PC-3 (cell line): ENCODE measurements at regions not wholly inside any gene's neighbourhood (a gene's known extent, or its start where the extent isn't known, plus 50 kb on each side); places are given as distances from the start of the nearest gene placed in this dataset.

Source experiments
- ATAC-seq: fragments of 200-7000 bp; cut with Tn5 transposase; 2 replicates; pipeline ENCODE4 v1.9.1; 2020; ENCODE audit warnings: mild to moderate bottlenecking, moderate library complexity
- BruUV-seq: library from RNA; stranded (reverse); fragments of 400-500 nt; replicated peaks from 2 replicates; lab custom pipeline; 2021; lab: Mats Ljungman, UMichigan
- CTCF ChIA-PET: fragments of 300-600 bp; sonication (Branson Sonifier 250); formaldehyde crosslinking; loops from one replicate; lab custom pipeline; 2022; ENCODE audit warnings: antibody characterized with exemption; lab: Charles Lee
- POLR2A ChIA-PET: fragments of 300-600 bp; sonication (Branson Sonifier 250); formaldehyde crosslinking; loops from one replicate; lab custom pipeline; 2022; ENCODE audit warnings: antibody characterized with exemption; ENCODE audit not compliant: unreplicated experiment; lab: Charles Lee
- DNase-seq: peaks from one replicate; pipeline ENCODE4 v3.0.0-alpha.2; 2015
- H2AFZ ChIP-seq: fragments of 300-600 bp; sonication (generic); 2 replicates; pipeline ENCODE4 v1.6.0; 2016; ENCODE audit warnings: antibody characterized with exemption, low read length
- H3F3A ChIP-seq: fragments of 300-600 bp; sonication (generic); one replicate; pipeline ENCODE4 v1.6.0; 2017; ENCODE audit warnings: antibody characterized with exemption, low read length, control low read depth, mild to moderate bottlenecking; ENCODE audit not compliant: unreplicated experiment
- H3K27ac ChIP-seq: fragments of 300-600 bp; sonication (generic); 2 replicates; pipeline ENCODE4 v1.5.1; 2016; ENCODE audit warnings: mild to moderate bottlenecking, low read length
- H3K27me3 ChIP-seq: fragments of 300-600 bp; sonication (generic); 2 replicates; pipeline ENCODE4 v1.6.1; 2016; ENCODE audit warnings: low read length, mixed read lengths
- H3K36me3 ChIP-seq: fragments of 300-600 bp; sonication (generic); 2 replicates; pipeline ENCODE4 v1.6.1; 2016; ENCODE audit warnings: low read depth, mixed run types, low read length, mixed read lengths
- H3K4me1 ChIP-seq: fragments of 300-600 bp; sonication (generic); 2 replicates; pipeline ENCODE4 v1.5.1; 2016; ENCODE audit warnings: low read length; ENCODE audit not compliant: insufficient read depth
- H3K4me2 ChIP-seq: fragments of 300-600 bp; sonication (generic); 2 replicates; pipeline ENCODE4 v1.6.0; 2016; ENCODE audit warnings: low read length
- H3K4me3 ChIP-seq: fragments of 300-600 bp; sonication (generic); 2 replicates; pipeline ENCODE4 v1.5.1; 2016; ENCODE audit warnings: mild to moderate bottlenecking, low read length, mixed read lengths
- H3K79me2 ChIP-seq: fragments of 300-600 bp; sonication (generic); 2 replicates; pipeline ENCODE4 v1.6.1; 2017; ENCODE audit warnings: low read length, mixed read lengths
- H3K9ac ChIP-seq: fragments of 300-600 bp; sonication (generic); 2 replicates; pipeline ENCODE4 v1.6.0; 2016; ENCODE audit warnings: mild to moderate bottlenecking, low read length
- H3K9me2 ChIP-seq: fragments of 300-600 bp; sonication (generic); replicated peaks from 2 replicates; pipeline ENCODE4 v1.6.1; 2016; ENCODE audit warnings: mixed run types, low read length, mixed read lengths
- H3K9me3 ChIP-seq: fragments of 300-600 bp; sonication (generic); 2 replicates; pipeline ENCODE4 v1.6.1; 2016; ENCODE audit warnings: low read length, mixed read lengths
- H4K20me1 ChIP-seq: fragments of 300-600 bp; sonication (generic); 2 replicates; pipeline ENCODE4 v1.6.1; 2016; ENCODE audit warnings: low read length, mixed read lengths
- CTCF ChIP-seq: fragments of 300-600 bp; sonication (generic); conservative IDR thresholded peaks from 2 replicates; pipeline ENCODE4 v1.5.1; 2017; ENCODE audit warnings: antibody characterized with exemption, low read depth, mild to moderate bottlenecking, low read length
- EZH2 ChIP-seq: fragments of 300-600 bp; sonication (generic); IDR thresholded peaks from one replicate; pipeline ENCODE4 v1.6.1; 2017; ENCODE audit warnings: antibody characterized with exemption, mild to moderate bottlenecking, low read length; ENCODE audit not compliant: unreplicated experiment
- EZH2phosphoT487 ChIP-seq: fragments of 300-600 bp; sonication (generic); IDR thresholded peaks from 2 replicates; pipeline ENCODE4 v1.6.1; 2018; ENCODE audit warnings: mild to moderate bottlenecking, antibody characterized with exemption, low read length, borderline replicate concordance
- intact Hi-C: fragments of 100-400 bp; cut with micrococcal nuclease; formaldehyde crosslinking; loops from 2 replicates; pipeline ENCODE4 v1.9.0; 2023

- no peak for TF ChIP-seq CTCF
- no peak for TF ChIP-seq EZH2phosphoT487
- TF ChIP-seq EZH2: no peak
- no peaks in the 10 kb centered on the region for H3K4me1 ChIP-seq
- no peaks in the 10 kb centered on the region for H3K27me3 ChIP-seq
- DNase-seq (no peak), ATAC-seq (no peak)
- no peaks in the 10 kb centered on the region for H4K20me1 ChIP-seq
- no peak overlapping the region for H2AFZ ChIP-seq
- ChIA-PET CTCF (no interaction called here), POLR2A (no interaction called here)
- no peaks in the 10 kb centered on the region for H3K9me2 ChIP-seq
- no peaks in the 10 kb centered on the region for H3K9me3 ChIP-seq
- H3K79me2 ChIP-seq: no peaks in the 10 kb centered on the region
- no peak overlapping the region for H3K9ac ChIP-seq
- no peak overlapping the region for H3K27ac ChIP-seq
- no peaks in the 10 kb centered on the region for H3F3A ChIP-seq
- no TSS peak for BruUV-seq
- H3K4me3 ChIP-seq: no peak overlapping the region
- H3K36me3 ChIP-seq: no peaks in the 10 kb centered on the region
- no peak overlapping the region for H3K4me2 ChIP-seq
- intact Hi-C loops: no loop called here
Observed at GRCh38 chrX:137646472-137646871, 80.5 kb downstream of the ZIC3 start.

- no peak overlapping the region for H3K4me2 ChIP-seq
- no TSS peak for BruUV-seq
- H3K27me3 ChIP-seq: no peaks in the 10 kb centered on the region
- no peaks in the 10 kb centered on the region for H3K9me2 ChIP-seq
- H4K20me1 ChIP-seq: no peaks in the 10 kb centered on the region
- no peak for ATAC-seq
- no peak for DNase-seq
- no peaks in the 10 kb centered on the region for H3K9me3 ChIP-seq
- ChIA-PET CTCF (no interaction called here), POLR2A (no interaction called here)
- H3K9ac ChIP-seq: no peak overlapping the region
- intact Hi-C loops: no loop called here
- no peak overlapping the region for H2AFZ ChIP-seq
- no peaks in the 10 kb centered on the region for H3K4me1 ChIP-seq
- TF ChIP-seq EZH2 (no peak), EZH2phosphoT487 (no peak), CTCF (no peak)
- no peak overlapping the region for H3K27ac ChIP-seq
- no peaks in the 10 kb centered on the region for H3K79me2 ChIP-seq
- no peak overlapping the region for H3K4me3 ChIP-seq
- H3F3A ChIP-seq: no peaks in the 10 kb centered on the region
- no peaks in the 10 kb centered on the region for H3K36me3 ChIP-seq
Observed at GRCh38 chrX:137651647-137652046, 85.7 kb downstream of the ZIC3 start.

- no peaks in the 10 kb centered on the region for H3F3A ChIP-seq
- POLR2A ChIA-PET: no interaction called here
Observed at GRCh38 chrX:137652086-137652485, 86.2 kb downstream of the ZIC3 start.

More at GRCh38 chrX:137652086-137652485, 86.2 kb downstream of the ZIC3 start:
- no peaks in the 10 kb centered on the region for H3K79me2 ChIP-seq
- H3K4me1 ChIP-seq: no peaks in the 10 kb centered on the region
- intact Hi-C loops: no loop called here
- no peaks in the 10 kb centered on the region for H3K27me3 ChIP-seq
- no peak overlapping the region for H2AFZ ChIP-seq
- no peaks in the 10 kb centered on the region for H3K9me2 ChIP-seq
- no peak for DNase-seq
- no peaks in the 10 kb centered on the region for H3K36me3 ChIP-seq
- CTCF ChIA-PET: no interaction called here
- BruUV-seq: no TSS peak
- H3K4me2 ChIP-seq: no peak overlapping the region
- no peak for ATAC-seq
- H4K20me1 ChIP-seq: no peaks in the 10 kb centered on the region
- no peaks in the 10 kb centered on the region for H3K9me3 ChIP-seq
- no peak overlapping the region for H3K4me3 ChIP-seq
- TF ChIP-seq EZH2: no peak
- TF ChIP-seq CTCF: no peak
- TF ChIP-seq EZH2phosphoT487: no peak
- H3K27ac ChIP-seq: no peak overlapping the region
- H3K9ac ChIP-seq: no peak overlapping the region
